Nephron progenitor cell (in vitro differentiated cells): ENCODE measurements at regions not wholly inside any gene's neighbourhood (a gene's known extent, or its start where the extent isn't known, plus 50 kb on each side); places are given as distances from the start of the nearest gene placed in this dataset.

Experiments
- DNase-seq: peaks from one replicate; pipeline ENCODE4 v3.0.0; 2021
- H3K27ac Mint-ChIP-seq: 2 replicates; pipeline ENCODE4 v1.8.0; 2021; ENCODE audit warnings: mild to moderate bottlenecking, moderate library complexity, mixed read lengths
- H3K27me3 Mint-ChIP-seq: 2 replicates; pipeline ENCODE4 v1.8.0; 2021; ENCODE audit warnings: mild to moderate bottlenecking, low read depth, mixed read lengths; ENCODE audit not compliant: poor library complexity
- H3K36me3 Mint-ChIP-seq: 2 replicates; pipeline ENCODE4 v1.8.0; 2021; ENCODE audit warnings: low read depth, mixed read lengths
- H3K4me1 Mint-ChIP-seq: 2 replicates; pipeline ENCODE4 v1.8.0; 2021; ENCODE audit warnings: mixed read lengths
- H3K4me3 Mint-ChIP-seq: 2 replicates; pipeline ENCODE4 v1.8.0; 2021; ENCODE audit warnings: mild to moderate bottlenecking, moderate library complexity, mixed read lengths
- H3K9me3 Mint-ChIP-seq: 2 replicates; pipeline ENCODE4 v1.8.0; 2021; ENCODE audit warnings: mild to moderate bottlenecking, moderate library complexity, mixed read lengths
- TF ChIP-seq, protein P1 (sequence below): fragments of 200-600 bp; sonication (generic); IDR thresholded peaks from 2 replicates; pipeline ENCODE4 v1.5.0; 2021; ENCODE audit warnings: antibody characterized with exemption

- no peak overlapping the region for H3K27ac Mint-ChIP-seq
- H3K4me3 Mint-ChIP-seq = no peak overlapping the region
- no peak for DNase-seq
- no peaks in the 10 kb centered on the region for H3K4me1 Mint-ChIP-seq
- TF ChIP-seq, protein P1, sequence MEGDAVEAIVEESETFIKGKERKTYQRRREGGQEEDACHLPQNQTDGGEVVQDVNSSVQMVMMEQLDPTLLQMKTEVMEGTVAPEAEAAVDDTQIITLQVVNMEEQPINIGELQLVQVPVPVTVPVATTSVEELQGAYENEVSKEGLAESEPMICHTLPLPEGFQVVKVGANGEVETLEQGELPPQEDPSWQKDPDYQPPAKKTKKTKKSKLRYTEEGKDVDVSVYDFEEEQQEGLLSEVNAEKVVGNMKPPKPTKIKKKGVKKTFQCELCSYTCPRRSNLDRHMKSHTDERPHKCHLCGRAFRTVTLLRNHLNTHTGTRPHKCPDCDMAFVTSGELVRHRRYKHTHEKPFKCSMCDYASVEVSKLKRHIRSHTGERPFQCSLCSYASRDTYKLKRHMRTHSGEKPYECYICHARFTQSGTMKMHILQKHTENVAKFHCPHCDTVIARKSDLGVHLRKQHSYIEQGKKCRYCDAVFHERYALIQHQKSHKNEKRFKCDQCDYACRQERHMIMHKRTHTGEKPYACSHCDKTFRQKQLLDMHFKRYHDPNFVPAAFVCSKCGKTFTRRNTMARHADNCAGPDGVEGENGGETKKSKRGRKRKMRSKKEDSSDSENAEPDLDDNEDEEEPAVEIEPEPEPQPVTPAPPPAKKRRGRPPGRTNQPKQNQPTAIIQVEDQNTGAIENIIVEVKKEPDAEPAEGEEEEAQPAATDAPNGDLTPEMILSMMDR = no peak
- peaks cover 3% of the 10 kb centered on the region for H3K36me3 Mint-ChIP-seq
- H3K27me3 Mint-ChIP-seq = peaks cover 16% of the 10 kb centered on the region
- peaks cover 53% of the 10 kb centered on the region for H3K9me3 Mint-ChIP-seq
These were observed 104.2 kb downstream of the ZNF621 start for GRCh38 chr3:40628984-40629383.

DNA sequence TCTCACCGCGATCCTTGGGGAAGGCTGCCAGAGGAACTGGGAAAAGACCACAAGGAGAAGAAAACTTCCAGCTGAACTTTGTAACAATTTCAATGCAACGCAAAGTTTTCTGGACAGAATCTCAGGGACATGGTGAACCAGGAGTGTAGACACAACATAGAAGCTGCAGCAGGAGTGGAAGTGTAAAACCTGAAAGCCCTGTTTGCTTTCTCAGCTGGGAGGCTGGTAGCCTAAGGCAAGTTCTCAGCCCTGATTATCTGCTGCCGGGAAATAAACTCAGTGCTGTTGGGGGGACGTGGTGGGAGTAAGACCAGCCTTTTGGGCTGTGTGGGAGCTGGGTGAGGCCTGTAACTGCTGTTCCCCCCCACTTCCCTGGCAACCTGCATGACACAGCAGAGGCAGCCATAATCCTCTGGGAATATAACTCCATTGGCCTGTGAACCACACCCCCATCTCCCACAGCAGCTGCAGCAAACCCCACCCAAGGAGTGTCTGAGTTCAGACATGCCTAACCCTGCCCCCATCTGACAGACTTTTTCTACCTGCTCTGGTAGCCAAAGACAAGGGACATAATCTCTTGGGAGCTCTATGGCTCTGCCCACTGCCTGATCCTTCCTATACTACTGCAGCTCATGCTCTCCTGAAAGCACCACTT, 106.7 kb downstream of the ZNF621 start:
- Mint-ChIP-seq H3K4me1 (no peaks in the 10 kb centered on the region), H3K9me3 (peaks cover 74% of the 10 kb centered on the region), H3K27ac (no peak overlapping the region), H3K27me3 (peaks cover 10% of the 10 kb centered on the region), H3K4me3 (no peak overlapping the region), H3K36me3 (peaks cover 3% of the 10 kb centered on the region)
- DNase-seq = no peak
- TF ChIP-seq, protein P1 = no peak

- Mint-ChIP-seq H3K4me3 (no peak overlapping the region), H3K27ac (no peak overlapping the region), H3K36me3 (no peaks in the 10 kb centered on the region), H3K27me3 (peaks cover 8% of the 10 kb centered on the region), H3K4me1 (no peaks in the 10 kb centered on the region), H3K9me3 (peaks cover 41% of the 10 kb centered on the region)
- no peak for DNase-seq
- TF ChIP-seq, protein P1 = no peak
These were observed 113.1 kb downstream of the ZNF621 start for GRCh38 chr3:40637906-40638305.

- peaks cover 8% of the 10 kb centered on the region for H3K27me3 Mint-ChIP-seq
- no peaks in the 10 kb centered on the region for H3K36me3 Mint-ChIP-seq
These were observed 114.2 kb downstream of the ZNF621 start for GRCh38 chr3:40639006-40639405.

DNA sequence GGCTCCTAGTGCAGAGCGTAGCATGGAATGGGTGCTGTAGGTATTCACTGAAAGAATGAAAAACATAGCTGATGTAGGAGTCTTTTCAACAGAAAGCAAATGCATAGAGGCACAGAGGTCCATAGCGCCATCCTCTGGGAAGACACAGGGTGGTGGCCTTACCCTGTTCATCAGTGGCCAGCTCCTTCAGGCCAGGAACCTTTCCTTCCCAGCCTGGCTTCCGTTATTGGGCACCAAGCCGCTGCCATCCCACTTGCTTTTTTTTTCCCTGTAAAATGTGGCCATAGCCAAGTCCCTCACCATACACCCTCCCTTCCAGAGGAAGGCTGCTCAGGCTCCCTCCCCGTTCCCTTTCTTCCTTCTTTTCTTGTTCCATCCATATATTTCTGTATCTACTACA, 118.1 kb downstream of the ZNF621 start:
- Mint-ChIP-seq H3K9me3 (no peaks in the 10 kb centered on the region), H3K4me3 (no peak overlapping the region), H3K27me3 (peaks cover 16% of the 10 kb centered on the region), H3K36me3 (no peaks in the 10 kb centered on the region), H3K4me1 (peaks cover 5% of the 10 kb centered on the region), H3K27ac (no peak overlapping the region)
- no peak for DNase-seq
- TF ChIP-seq, protein P1 = no peak

More at GRCh38 chr3:40639006-40639405, 114.2 kb downstream of the ZNF621 start:
- TF ChIP-seq, protein P1 = no peak
- Mint-ChIP-seq H3K27ac (no peak overlapping the region), H3K9me3 (peaks cover 30% of the 10 kb centered on the region), H3K4me3 (no peak overlapping the region), H3K4me1 (no peaks in the 10 kb centered on the region)
- no peak for DNase-seq

- Mint-ChIP-seq H3K36me3 (no peaks in the 10 kb centered on the region), H3K4me1 (peaks cover 5% of the 10 kb centered on the region), H3K4me3 (no peak overlapping the region), H3K9me3 (no peaks in the 10 kb centered on the region), H3K27ac (no peak overlapping the region), H3K27me3 (peaks cover 18% of the 10 kb centered on the region)
- TF ChIP-seq, protein P1 = no peak
- no peak for DNase-seq
These were observed 121.1 kb downstream of the ZNF621 start for GRCh38 chr3:40645883-40646282.
